H1 (cell line): ENCODE measurements at regions not wholly inside any gene's neighbourhood (a gene's known extent, or its start where the extent isn't known, plus 50 kb on each side); places are given as distances from the start of the nearest gene placed in this dataset.

Experiments used
- GTF2F1 ChIP-seq: IDR thresholded peaks from 2 replicates; pipeline ENCODE4 v1.6.1; 2012; ENCODE audit warnings: low read depth, low read length, improper control_type of control experiment, borderline replicate concordance
- SUZ12 ChIP-seq: fragments of 200-600 bp; sonication (generic); IDR thresholded peaks from 2 replicates; pipeline ENCODE4 v1.6.1; 2012; ENCODE audit warnings: mild to moderate bottlenecking, inconsistent platforms, low read length, moderate library complexity, mixed read lengths

GRCh38 chr2:239694487-239694886 is 293.7 kb upstream of the HDAC4 start (continued):
- TF ChIP-seq SUZ12 (no peak), GTF2F1 (no peak)
